ENCODE measurements at regions not wholly inside any gene's neighbourhood (a gene's known extent, or its start where the extent isn't known, plus 50 kb on each side); places are given as distances from the start of the nearest gene placed in this dataset.
"Not testable (repeated sequence)": the region's sequence is repeated elsewhere in the genome, so short reads cannot be mapped to it uniquely, and the experiment has no call there.

- no peaks in the 10 kb centered on the region for H3K27me3 ChIP-seq (ENCODE audit: control insufficient read depth in 1 of 2, insufficient read depth in 2 of 2, low read length in 1 of 2)
- H3K4me3 ChIP-seq (ENCODE audit: low read length in 2 of 2), result no peak overlapping the region
- intact Hi-C loops (cut with DNase I), result no loop called here
- no peaks in the 10 kb centered on the region for H3K36me3 ChIP-seq (ENCODE audit: control insufficient read depth in 1 of 2, insufficient read depth in 2 of 2, low read length in 1 of 2)
- WGBS, 2 donors, result 19 to 20% methylated on average over 3 of the region's 3 CpGs
- H3K27ac ChIP-seq (ENCODE audit: low read depth in 1 of 2, low read length in 2 of 2), result no peak overlapping the region
- ATAC-seq (ENCODE audit: low FRiP score), result no peak
- peaks cover 0 to 9% of the 10 kb centered on the region in 2 donors for H3K4me1 ChIP-seq (ENCODE audit: control insufficient read depth in 1 of 2, insufficient read depth in 2 of 2, low read length in 2 of 2)
- H3K9me3 ChIP-seq (ENCODE audit: control insufficient read depth, low read length), result no peaks in the 10 kb centered on the region
- DNase-seq, result no peak
Observed at GRCh38 chr6:56814308-56814707, 140.6 kb upstream of the BEND6 start.

DNA sequence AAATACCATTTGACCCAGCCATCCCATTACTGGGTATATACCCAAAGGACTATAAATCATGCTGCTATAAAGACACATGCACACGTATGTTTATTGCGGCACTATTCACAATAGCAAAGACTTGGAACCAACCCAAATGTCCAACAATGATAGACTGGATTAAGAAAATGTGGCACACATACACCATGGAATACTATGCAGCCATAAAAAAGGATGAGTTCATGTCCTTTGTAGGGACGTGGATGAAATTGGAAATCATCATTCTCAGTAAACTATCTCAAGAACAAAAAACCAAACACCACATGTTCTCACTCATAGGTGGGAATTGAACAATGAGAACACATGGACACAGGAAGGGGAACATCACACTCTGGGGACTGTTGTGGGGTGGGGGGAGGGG is 142.1 kb upstream of the BEND6 start:
- ATAC-seq (ENCODE audit: low FRiP score); intact Hi-C loops (cut with DNase I); DNase-seq; H3K4me1 ChIP-seq (ENCODE audit: control insufficient read depth in 1 of 2, insufficient read depth in 2 of 2, low read length in 2 of 2); H3K4me3 ChIP-seq (ENCODE audit: low read length in 2 of 2); H3K36me3 ChIP-seq (ENCODE audit: control insufficient read depth in 1 of 2, insufficient read depth in 2 of 2, low read length in 1 of 2); H3K27ac ChIP-seq (ENCODE audit: low read depth in 1 of 2, low read length in 2 of 2); H3K27me3 ChIP-seq (ENCODE audit: control insufficient read depth in 1 of 2, insufficient read depth in 2 of 2, low read length in 1 of 2); H3K9me3 ChIP-seq (ENCODE audit: control insufficient read depth, low read length): not testable (repeated sequence)
- WGBS, 2 donors, result 71% methylated on average over 1 of the region's 3 CpGs

GRCh38 chr6:56808871-56809359 is 146.0 kb upstream of the BEND6 start:
- H3K4me3 ChIP-seq (ENCODE audit: low read length in 2 of 2), result no peak overlapping the region
- DNase-seq (no peak), ATAC-seq (ENCODE audit: low FRiP score) (no peak)
- peaks cover 2 to 6% of the 10 kb centered on the region in 2 donors for H3K4me1 ChIP-seq (ENCODE audit: control insufficient read depth in 1 of 2, insufficient read depth in 2 of 2, low read length in 2 of 2)
- intact Hi-C loops (cut with DNase I), result loop anchor here in 1 of 2 donors (5.0 kb wide), 1 partner anchor 33 kb away; no protein-coding TSS in a partner anchor
- no peak overlapping the region for H3K27ac ChIP-seq (ENCODE audit: low read depth in 1 of 2, low read length in 2 of 2)
- H3K27me3 ChIP-seq (ENCODE audit: control insufficient read depth in 1 of 2, insufficient read depth in 2 of 2, low read length in 1 of 2), result no peaks in the 10 kb centered on the region
- no peaks in the 10 kb centered on the region for H3K36me3 ChIP-seq (ENCODE audit: control insufficient read depth in 1 of 2, insufficient read depth in 2 of 2, low read length in 1 of 2)
- 73 to 78% methylated on average over 3 of the region's 3 CpGs for WGBS, 2 donors
- H3K9me3 ChIP-seq (ENCODE audit: control insufficient read depth, low read length), result no peaks in the 10 kb centered on the region

GRCh38 chr6:56807989-56808337 is 146.9 kb upstream of the BEND6 start:
- DNase-seq (no peak), ATAC-seq (ENCODE audit: low FRiP score) (no peak)
- no peak overlapping the region for H3K27ac ChIP-seq (ENCODE audit: low read depth in 1 of 2, low read length in 2 of 2)
- intact Hi-C loops (cut with DNase I), result loop anchor here in 1 of 2 donors (5.0 kb wide), 1 partner anchor 34 kb away; no protein-coding TSS in a partner anchor
- H3K9me3 ChIP-seq (ENCODE audit: control insufficient read depth, low read length), result no peaks in the 10 kb centered on the region
- peaks cover 2 to 6% of the 10 kb centered on the region in 2 donors for H3K4me1 ChIP-seq (ENCODE audit: control insufficient read depth in 1 of 2, insufficient read depth in 2 of 2, low read length in 2 of 2)
- H3K4me3 ChIP-seq (ENCODE audit: low read length in 2 of 2), result no peak overlapping the region
- H3K36me3 ChIP-seq (ENCODE audit: control insufficient read depth in 1 of 2, insufficient read depth in 2 of 2, low read length in 1 of 2), result no peaks in the 10 kb centered on the region
- WGBS, 2 donors, result 77 to 80% methylated on average over 4 of the region's 4 CpGs
- H3K27me3 ChIP-seq (ENCODE audit: control insufficient read depth in 1 of 2, insufficient read depth in 2 of 2, low read length in 1 of 2), result no peaks in the 10 kb centered on the region

DNA sequence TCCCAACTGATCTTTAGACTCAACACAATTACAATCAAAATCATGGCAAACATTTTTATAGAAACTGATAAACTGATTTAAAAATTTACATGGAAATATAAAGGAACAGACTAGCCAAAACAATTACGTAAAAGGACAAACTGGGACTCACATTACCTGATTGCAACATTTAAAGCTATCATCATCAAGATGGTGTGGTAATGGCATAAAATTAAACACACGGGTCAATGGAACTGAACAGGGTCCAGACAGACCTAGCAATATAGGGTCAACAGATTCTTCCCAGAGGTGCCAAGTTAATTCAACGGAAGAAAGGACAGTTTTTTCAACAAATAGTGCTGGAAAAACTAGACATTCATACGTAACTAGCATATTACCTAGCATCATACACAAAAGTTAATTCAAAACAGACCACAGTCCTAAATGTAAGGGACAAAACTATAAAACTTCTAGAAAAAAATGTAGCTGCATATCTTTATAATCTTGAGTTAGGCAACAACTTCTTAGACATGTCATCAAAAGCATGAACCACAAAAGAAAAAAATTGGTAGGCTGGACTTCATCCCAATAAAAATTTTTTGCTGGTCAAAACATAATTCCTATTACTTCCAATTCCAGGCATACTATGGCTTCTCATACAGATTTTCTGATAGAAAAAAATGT is 147.4 kb upstream of the BEND6 start:
- no peaks in the 10 kb centered on the region for H3K9me3 ChIP-seq (ENCODE audit: control insufficient read depth, low read length)
- H3K4me1 ChIP-seq (ENCODE audit: control insufficient read depth in 1 of 2, insufficient read depth in 2 of 2, low read length in 2 of 2), result peaks cover 3 to 6% of the 10 kb centered on the region in 2 donors
- 96 to 97% methylated on average over 4 of the region's 4 CpGs for WGBS, 2 donors
- intact Hi-C loops (cut with DNase I), result loop anchor here in 1 of 2 donors (5.0 kb wide), 1 partner anchor 35 kb away; no protein-coding TSS in a partner anchor
- DNase-seq (no peak), ATAC-seq (ENCODE audit: low FRiP score) (no peak)
- H3K36me3 ChIP-seq (ENCODE audit: control insufficient read depth in 1 of 2, insufficient read depth in 2 of 2, low read length in 1 of 2), result no peaks in the 10 kb centered on the region
- H3K4me3 ChIP-seq (ENCODE audit: low read length in 2 of 2), result no peak overlapping the region
- H3K27me3 ChIP-seq (ENCODE audit: control insufficient read depth in 1 of 2, insufficient read depth in 2 of 2, low read length in 1 of 2), result no peaks in the 10 kb centered on the region
- H3K27ac ChIP-seq (ENCODE audit: low read depth in 1 of 2, low read length in 2 of 2), result no peak overlapping the region

- Histone ChIP-seq H3K27ac (ENCODE audit: low read depth in 1 of 2, low read length in 2 of 2) (no peak overlapping the region), H3K36me3 (ENCODE audit: control insufficient read depth in 1 of 2, insufficient read depth in 2 of 2, low read length in 1 of 2) (no peaks in the 10 kb centered on the region), H3K4me3 (ENCODE audit: low read length in 2 of 2) (no peak overlapping the region), H3K27me3 (ENCODE audit: control insufficient read depth in 1 of 2, insufficient read depth in 2 of 2, low read length in 1 of 2) (no peaks in the 10 kb centered on the region), H3K4me1 (ENCODE audit: control insufficient read depth in 1 of 2, insufficient read depth in 2 of 2, low read length in 2 of 2) (peaks cover 3 to 6% of the 10 kb centered on the region in 2 donors), H3K9me3 (ENCODE audit: control insufficient read depth, low read length) (no peaks in the 10 kb centered on the region)
- ATAC-seq (ENCODE audit: low FRiP score), result no peak
- DNase-seq, result no peak
- WGBS, 2 donors, result 81 to 88% methylated on average over 1 of the region's 1 CpG
- intact Hi-C loops (cut with DNase I), result loop anchor here in 1 of 2 donors (5.0 kb wide), 1 partner anchor 36 kb away; no protein-coding TSS in a partner anchor
Observed at GRCh38 chr6:56806368-56806767, 148.5 kb upstream of the BEND6 start.

DNA sequence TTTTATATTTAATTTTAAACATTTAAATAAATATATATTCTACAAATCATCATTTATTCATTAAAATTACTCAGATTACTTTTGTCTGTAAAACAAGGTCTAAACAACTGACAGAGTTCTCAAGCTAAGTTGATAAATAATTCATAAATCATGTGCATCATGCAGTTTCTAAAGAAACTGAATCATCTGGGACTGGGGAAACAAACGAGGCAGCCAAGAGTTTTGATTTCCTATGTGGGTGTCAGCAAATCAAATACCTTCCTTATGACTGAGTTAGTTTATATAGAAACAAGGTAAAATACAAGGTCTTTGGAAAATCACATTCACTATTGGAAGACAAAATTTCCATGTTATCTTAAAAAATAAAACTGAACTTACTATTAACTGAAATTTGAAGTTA is 149.9 kb upstream of the BEND6 start:
- peaks cover 3 to 6% of the 10 kb centered on the region in 2 donors for H3K4me1 ChIP-seq (ENCODE audit: control insufficient read depth in 1 of 2, insufficient read depth in 2 of 2, low read length in 2 of 2)
- intact Hi-C loops (cut with DNase I), result loop anchor here (5.0 kb wide), 2 partner anchors 32 to 37 kb away; no protein-coding TSS in a partner anchor
- no peak overlapping the region for H3K4me3 ChIP-seq (ENCODE audit: low read length in 2 of 2)
- no peaks in the 10 kb centered on the region for H3K9me3 ChIP-seq (ENCODE audit: control insufficient read depth, low read length)
- H3K27me3 ChIP-seq (ENCODE audit: control insufficient read depth in 1 of 2, insufficient read depth in 2 of 2, low read length in 1 of 2), result no peaks in the 10 kb centered on the region
- DNase-seq (no peak), ATAC-seq (ENCODE audit: low FRiP score) (no peak)
- H3K27ac ChIP-seq (ENCODE audit: low read depth in 1 of 2, low read length in 2 of 2), result no peak overlapping the region
- WGBS, 2 donors, result 4 to 6% methylated on average over 1 of the region's 1 CpG
- no peaks in the 10 kb centered on the region for H3K36me3 ChIP-seq (ENCODE audit: control insufficient read depth in 1 of 2, insufficient read depth in 2 of 2, low read length in 1 of 2)

- no peak overlapping the region for H3K27ac ChIP-seq (ENCODE audit: low read depth in 1 of 2, low read length in 2 of 2)
- H3K4me3 ChIP-seq (ENCODE audit: low read length in 2 of 2), result no peak overlapping the region
- peaks cover 0 to 3% of the 10 kb centered on the region in 2 donors for H3K4me1 ChIP-seq (ENCODE audit: control insufficient read depth in 1 of 2, insufficient read depth in 2 of 2, low read length in 2 of 2)
Observed at GRCh38 chr6:56803594-56803993, 151.3 kb upstream of the BEND6 start.

DNA sequence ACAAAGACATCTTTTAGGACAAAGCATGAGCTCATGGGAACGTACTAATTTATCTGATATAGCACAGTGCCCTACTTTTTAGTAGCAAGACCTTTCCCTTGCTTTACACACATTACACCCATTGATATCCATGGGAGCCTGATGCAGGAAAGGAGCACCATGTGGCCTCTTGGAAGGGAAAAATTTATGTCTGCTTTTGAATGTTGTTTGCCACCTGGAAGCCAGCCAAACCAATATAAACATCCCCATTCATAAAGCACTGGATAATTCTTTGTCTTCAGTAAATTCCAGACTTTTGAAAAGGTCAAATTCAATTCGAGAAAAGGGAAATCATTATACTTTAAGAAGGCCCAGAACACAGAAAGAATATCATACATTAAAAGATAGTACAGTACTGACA is 152.3 kb upstream of the BEND6 start:
- WGBS, 2 donors, result 69% methylated on average over 2 of the region's 2 CpGs
- H3K27me3 ChIP-seq (ENCODE audit: control insufficient read depth in 1 of 2, insufficient read depth in 2 of 2, low read length in 1 of 2), result no peaks in the 10 kb centered on the region
- no peak overlapping the region for H3K27ac ChIP-seq (ENCODE audit: low read depth in 1 of 2, low read length in 2 of 2)
- no peak for ATAC-seq (ENCODE audit: low FRiP score)
- no peaks in the 10 kb centered on the region for H3K9me3 ChIP-seq (ENCODE audit: control insufficient read depth, low read length)
- no peak for DNase-seq
- H3K4me3 ChIP-seq (ENCODE audit: low read length in 2 of 2), result no peak overlapping the region
- intact Hi-C loops (cut with DNase I), result loop anchor here in 1 of 2 donors (5.0 kb wide), 1 partner anchor 35 kb away; no protein-coding TSS in a partner anchor
- H3K4me1 ChIP-seq (ENCODE audit: control insufficient read depth in 1 of 2, insufficient read depth in 2 of 2, low read length in 2 of 2), result peaks cover 0 to 3% of the 10 kb centered on the region in 2 donors
- H3K36me3 ChIP-seq (ENCODE audit: control insufficient read depth in 1 of 2, insufficient read depth in 2 of 2, low read length in 1 of 2), result no peaks in the 10 kb centered on the region

More at GRCh38 chr6:56803594-56803993, 151.3 kb upstream of the BEND6 start:
- Histone ChIP-seq H3K27me3 (ENCODE audit: control insufficient read depth in 1 of 2, insufficient read depth in 2 of 2, low read length in 1 of 2) (no peaks in the 10 kb centered on the region), H3K9me3 (ENCODE audit: control insufficient read depth, low read length) (no peaks in the 10 kb centered on the region), H3K36me3 (ENCODE audit: control insufficient read depth in 1 of 2, insufficient read depth in 2 of 2, low read length in 1 of 2) (no peaks in the 10 kb centered on the region)
- ATAC-seq (ENCODE audit: low FRiP score), result no peak
- DNase-seq, result no peak
- intact Hi-C loops (cut with DNase I), result loop anchor here in 1 of 2 donors (5.0 kb wide), 1 partner anchor 34 kb away; no protein-coding TSS in a partner anchor
- 44% methylated on average over 2 of the region's 2 CpGs for WGBS, 2 donors
